H1 (cell line): ENCODE measurements at regions not wholly inside any gene's neighbourhood (a gene's known extent, or its start where the extent isn't known, plus 50 kb on each side); places are given as distances from the start of the nearest gene placed in this dataset.

Experiments
- CTCF ChIA-PET: fragments of 300-600 bp; sonication (Branson Sonifier 250); formaldehyde crosslinking; loops from one replicate; lab custom pipeline; 2021; ENCODE audit not compliant: partially characterized antibody; lab: Charles Lee
- POLR2A ChIA-PET: fragments of 300-600 bp; sonication (Branson Sonifier 250); formaldehyde crosslinking; loops from one replicate; lab custom pipeline; 2021; ENCODE audit warnings: inconsistent platforms; ENCODE audit not compliant: partially characterized antibody; lab: Charles Lee
- DNase-seq, 2 experiments: peaks; one replicate each; pipeline versions ENCODE4 v3.0.0 to v3.0.0-alpha.2; 2010 to 2022; ENCODE audit warnings: low spot score in 2 of 2, low read depth in 1 of 2, mixed read lengths in 1 of 2
- FAIRE-seq: peaks from 2 replicates; lab custom pipeline; 2011; peaks lifted over from hg19 to GRCh38; lab: Jason Lieb, UNC
- H2AFZ ChIP-seq: 2 replicates; pipeline ENCODE4 v1.8.1; 2012; ENCODE audit warnings: low read length, inconsistent platforms
- H2AK5ac ChIP-seq: 2 replicates; pipeline ENCODE4 v1.6.1; 2013; ENCODE audit warnings: low read depth, low read length
- H2BK120ac ChIP-seq: replicated peaks from 2 replicates; pipeline ENCODE3; 2013; ENCODE audit warnings: low read depth, low read length, inconsistent platforms
- H2BK12ac ChIP-seq: 2 replicates; pipeline ENCODE4 v1.6.1; 2013; ENCODE audit warnings: low read depth, low read length
- H2BK15ac ChIP-seq: 2 replicates; pipeline ENCODE4 v1.6.1; 2013; ENCODE audit warnings: low read length
- H2BK20ac ChIP-seq: 2 replicates; pipeline ENCODE4 v1.6.1; 2013; ENCODE audit warnings: low read length
- H2BK5ac ChIP-seq: 2 replicates; pipeline ENCODE4 v1.6.1; 2013; ENCODE audit warnings: low read depth, low read length
- H3K14ac ChIP-seq: 2 replicates; pipeline ENCODE4 v1.6.1; 2013; ENCODE audit warnings: inconsistent platforms; ENCODE audit not compliant: insufficient read length
- H3K18ac ChIP-seq: 2 replicates; pipeline ENCODE4 v1.6.1; 2013; ENCODE audit warnings: low read length; ENCODE audit errors: extremely low read depth
- H3K23ac ChIP-seq: 2 replicates; pipeline ENCODE4 v1.6.1; 2013; ENCODE audit warnings: inconsistent platforms; ENCODE audit not compliant: insufficient read length
- H3K23me2 ChIP-seq: 2 replicates; pipeline ENCODE4 v1.6.1; 2013; ENCODE audit warnings: low read depth, low read length
- H3K27ac ChIP-seq: 2 replicates; pipeline ENCODE4 v1.6.1; 2011; ENCODE audit warnings: low read depth, low read length, inconsistent platforms
- H3K27me3 ChIP-seq, 4 experiments: replicated peaks in 1 of 4; 1 replicate in 1 of 4; 2 replicates in 3 of 4; pipeline versions ENCODE4 v1.6.1 to v1.8.1; 2011 to 2013; ENCODE audit warnings: low read length in 3 of 4, mild to moderate bottlenecking in 3 of 4, inconsistent platforms in 2 of 4, mixed read lengths in 2 of 4, moderate library complexity in 1 of 4; ENCODE audit not compliant: control insufficient read depth in 3 of 4, insufficient read depth in 3 of 4; ENCODE audit errors: extremely low read depth in 1 of 4
- H3K36me3 ChIP-seq, 4 experiments: 2 replicates each; pipeline versions ENCODE4 v1.6.1 to v1.8.1; 2011 to 2013; ENCODE audit warnings: mild to moderate bottlenecking in 4 of 4, low read length in 3 of 4, moderate library complexity in 2 of 4, control low read depth in 1 of 4, inconsistent platforms in 1 of 4; ENCODE audit not compliant: insufficient read depth in 4 of 4, control insufficient read depth in 2 of 4
- H3K4ac ChIP-seq: replicated peaks from 2 replicates; pipeline ENCODE3; 2013; ENCODE audit warnings: low read length, low read depth, mixed read lengths, inconsistent platforms; ENCODE audit not compliant: insufficient read length
- H3K4me1 ChIP-seq, 4 experiments: replicated peaks in 1 of 4; 1 replicate in 1 of 4; 2 replicates in 3 of 4; pipeline versions ENCODE4 v1.6.1 to v1.8.1; 2011 to 2013; ENCODE audit warnings: low read length in 3 of 4, inconsistent platforms in 2 of 4, mixed read lengths in 1 of 4; ENCODE audit not compliant: insufficient read depth in 4 of 4, control insufficient read depth in 3 of 4
- H3K4me2 ChIP-seq, 2 experiments: 2 replicates each; pipeline versions ENCODE4 v1.6.1 to v1.8.1; 2011 to 2013; ENCODE audit warnings: low read depth in 2 of 2, low read length in 2 of 2, control low read depth in 1 of 2, inconsistent platforms in 1 of 2, mild to moderate bottlenecking in 1 of 2; ENCODE audit not compliant: insufficient read depth in 1 of 2
- H3K4me3 ChIP-seq, 4 experiments: fragments of 200-600, 300-600 bp in 1 of 4; sonication (generic), shearing (Covaris generic), sonication (Bioruptor Twin) in 1 of 4; 2 replicates each; pipeline versions ENCODE4 v1.5.1 to v1.8.1; 2011 to 2016; ENCODE audit warnings: low read length in 4 of 4, low read depth in 3 of 4, control low read depth in 2 of 4, inconsistent platforms in 2 of 4, mild to moderate bottlenecking in 2 of 4, mixed read lengths in 1 of 4, moderate library complexity in 1 of 4; ENCODE audit not compliant: insufficient read depth in 2 of 4; ENCODE audit errors: extremely low read depth in 1 of 4
- H3K56ac ChIP-seq: replicated peaks from 2 replicates; pipeline ENCODE3; 2013; ENCODE audit warnings: low read depth, mild to moderate bottlenecking, mixed read lengths, low read length, inconsistent platforms; ENCODE audit not compliant: insufficient read length
- H3K79me1 ChIP-seq: 2 replicates; pipeline ENCODE4 v1.6.1; 2013; ENCODE audit warnings: low read depth, low read length, control low read depth
- H3K79me2 ChIP-seq, 2 experiments: 2 replicates each; pipeline versions ENCODE4 v1.6.1 to v1.8.1; 2012 to 2013; ENCODE audit warnings: low read length in 2 of 2, mild to moderate bottlenecking in 2 of 2, inconsistent platforms in 1 of 2; ENCODE audit not compliant: insufficient read depth in 2 of 2, control insufficient read depth in 1 of 2
- H3K9ac ChIP-seq, 4 experiments: replicated peaks in 1 of 4; 1 replicate in 1 of 4; 2 replicates in 3 of 4; pipeline versions ENCODE4 v1.6.1 to v1.8.1; 2011 to 2013; ENCODE audit warnings: low read depth in 3 of 4, low read length in 3 of 4, control low read depth in 2 of 4, mild to moderate bottlenecking in 2 of 4, moderate library complexity in 2 of 4, inconsistent platforms in 1 of 4; ENCODE audit errors: extremely low read depth in 1 of 4
- H3K9me3 ChIP-seq, 2 experiments: 2 replicates each; pipeline versions ENCODE4 v1.6.1 to v1.8.1; 2012 to 2013; ENCODE audit warnings: mild to moderate bottlenecking in 2 of 2, moderate library complexity in 2 of 2, control low read depth in 1 of 2, inconsistent platforms in 1 of 2, low read depth in 1 of 2, low read length in 1 of 2, mixed read lengths in 1 of 2; ENCODE audit not compliant: insufficient read depth in 2 of 2
- H4K20me1 ChIP-seq, 2 experiments: replicated peaks in 1 of 2; 2 replicates each; pipeline versions ENCODE3 to v1.8.1; 2011 to 2013; ENCODE audit warnings: inconsistent platforms in 2 of 2, low read length in 2 of 2, mild to moderate bottlenecking in 1 of 2; ENCODE audit not compliant: insufficient read depth in 2 of 2, control insufficient read depth in 1 of 2
- H4K5ac ChIP-seq: 2 replicates; pipeline ENCODE4 v1.6.1; 2013; ENCODE audit warnings: low read length, low read depth, mixed read lengths, inconsistent platforms; ENCODE audit not compliant: insufficient read length
- H4K8ac ChIP-seq: 2 replicates; pipeline ENCODE4 v1.8.0; 2013; ENCODE audit warnings: mild to moderate bottlenecking, moderate library complexity, low read length, inconsistent platforms; ENCODE audit not compliant: insufficient read depth; ENCODE audit errors: extremely low read depth
- H4K91ac ChIP-seq: replicated peaks from 2 replicates; pipeline ENCODE3; 2013; ENCODE audit warnings: low read length, mixed read lengths, inconsistent platforms; ENCODE audit not compliant: insufficient read length
- ATF3 ChIP-seq: IDR thresholded peaks from 2 replicates; pipeline ENCODE4 v1.6.1; 2011; ENCODE audit warnings: low read depth, mild to moderate bottlenecking, low read length; ENCODE audit not compliant: insufficient read depth
- BACH1 ChIP-seq: IDR thresholded peaks from 2 replicates; pipeline ENCODE4 v1.6.1; 2012; ENCODE audit warnings: low read length, improper control_type of control experiment
- E2F6 ChIP-seq: IDR thresholded peaks from 2 replicates; pipeline ENCODE4 v1.6.1; 2012; ENCODE audit warnings: inconsistent platforms
- EZH2 ChIP-seq: fragments of 200-600 bp; sonication (generic); IDR thresholded peaks from 2 replicates; pipeline ENCODE4 v1.7.1; 2012; ENCODE audit warnings: low read depth, mild to moderate bottlenecking, moderate library complexity, low read length, inconsistent platforms; ENCODE audit not compliant: severe bottlenecking
- JUND ChIP-seq: IDR thresholded peaks from 2 replicates; pipeline ENCODE4 v1.6.1; 2011; ENCODE audit warnings: mild to moderate bottlenecking, improper control_type of control experiment, low read length
- KDM5A ChIP-seq: fragments of 200-600 bp; IDR thresholded peaks from 2 replicates; pipeline ENCODE4 v1.7.1; 2012; ENCODE audit warnings: mild to moderate bottlenecking, low read length, inconsistent platforms, mixed read lengths
- POLR2A ChIP-seq, 2 experiments: IDR thresholded peaks; 1 replicate in 1 of 2; 2 replicates in 1 of 2; pipeline ENCODE4 v1.6.1; 2011; ENCODE audit warnings: low read depth in 2 of 2, low read length in 2 of 2, mild to moderate bottlenecking in 2 of 2; ENCODE audit errors: control extremely low read depth in 1 of 2
- POLR2AphosphoS5 ChIP-seq: IDR thresholded peaks from 2 replicates; pipeline ENCODE4 v1.6.1; 2011; ENCODE audit warnings: low read depth, low read length
- POU5F1 ChIP-seq: IDR thresholded peaks from 2 replicates; pipeline ENCODE4 v1.6.1; 2011; ENCODE audit warnings: low read depth, mild to moderate bottlenecking, low read length, moderate library complexity
- RXRA ChIP-seq: IDR thresholded peaks from 2 replicates; pipeline ENCODE4 v1.6.1; 2011; ENCODE audit warnings: low read depth, mild to moderate bottlenecking, low read length, moderate library complexity; ENCODE audit not compliant: insufficient read depth
- SIX5 ChIP-seq: IDR thresholded peaks from 2 replicates; pipeline ENCODE4 v1.6.1; 2011; ENCODE audit warnings: mild to moderate bottlenecking, low read depth, low read length
- SP2 ChIP-seq: IDR thresholded peaks from 2 replicates; pipeline ENCODE4 v1.6.1; 2012; ENCODE audit warnings: mild to moderate bottlenecking, low read length, inconsistent platforms
- SP4 ChIP-seq: IDR thresholded peaks from 2 replicates; pipeline ENCODE4 v1.6.1; 2012; ENCODE audit warnings: low read length, inconsistent platforms
- SRF ChIP-seq: IDR thresholded peaks from 2 replicates; pipeline ENCODE4 v1.6.1; 2011; ENCODE audit warnings: mild to moderate bottlenecking, low read depth, low read length, moderate library complexity
- ZNF274 ChIP-seq: IDR thresholded peaks from 2 replicates; pipeline ENCODE4 v1.7.0; 2012; ENCODE audit warnings: low read length, borderline replicate concordance; ENCODE audit errors: extremely low read depth

GRCh38 chr2:52805901-52806410, 961.6 kb upstream of the CHAC2 start:
- ChIA-PET POLR2A (no interaction called here), CTCF (interaction anchor here (0.6 to 1.9 kb wide), 3 partner anchors 103 to 636 kb away, joined by 3 to 7 read pairs (median 3); no protein-coding TSS in a partner anchor)
- FAIRE-seq: no peak
- TF ChIP-seq BACH1: no peak
- no peak for TF ChIP-seq EZH2
- TF ChIP-seq ATF3: no peak
- no peak for TF ChIP-seq POLR2A (IDR thresholded peaks at IDR 0.05; ENCODE audit: control extremely low read depth in 1 of 2, low read depth in 2 of 2, low read length in 2 of 2)
- TF ChIP-seq E2F6: no peak
- no peak for TF ChIP-seq JUND
- no peak for TF ChIP-seq POU5F1
- TF ChIP-seq SP2: no peak
- TF ChIP-seq SRF: no peak
- no peak for TF ChIP-seq SP4
- no peak for TF ChIP-seq SIX5
- no peak for TF ChIP-seq ZNF274
- TF ChIP-seq POLR2AphosphoS5: no peak
- no peak for TF ChIP-seq RXRA
- no peak for TF ChIP-seq KDM5A

More at GRCh38 chr2:52805901-52806410, 961.6 kb upstream of the CHAC2 start:
- H3K79me1 ChIP-seq: no peaks in the 10 kb centered on the region
- H3K9ac ChIP-seq: no peak overlapping the region
- no peaks in the 10 kb centered on the region for H3K4me1 ChIP-seq
- H3K27ac ChIP-seq: no peak overlapping the region
- no peak overlapping the region for H3K18ac ChIP-seq
- H3K23ac ChIP-seq: no peak overlapping the region
- H2BK20ac ChIP-seq: no peak overlapping the region
- H3K4me3 ChIP-seq: no peak overlapping the region
- H2AK5ac ChIP-seq: no peak overlapping the region
- no peak overlapping the region for H2BK15ac ChIP-seq
- no peak overlapping the region for H3K14ac ChIP-seq
- no peaks in the 10 kb centered on the region for H3K9me3 ChIP-seq
- no peak overlapping the region for H4K91ac ChIP-seq
- no peak for DNase-seq
- H3K56ac ChIP-seq: no peak overlapping the region
- H3K4me2 ChIP-seq: no peak overlapping the region
- no peaks in the 10 kb centered on the region for H4K20me1 ChIP-seq
- H3K27me3 ChIP-seq: no peaks in the 10 kb centered on the region
- H2BK5ac ChIP-seq: no peak overlapping the region
- H3K4ac ChIP-seq: no peak overlapping the region
- no peaks in the 10 kb centered on the region for H3K79me2 ChIP-seq
- H3K36me3 ChIP-seq: no peaks in the 10 kb centered on the region
- no peaks in the 10 kb centered on the region for H3K23me2 ChIP-seq
- H2BK12ac ChIP-seq: no peak overlapping the region
- H4K8ac ChIP-seq: no peak overlapping the region
- no peak overlapping the region for H2BK120ac ChIP-seq
- no peak overlapping the region for H2AFZ ChIP-seq
- H4K5ac ChIP-seq: no peak overlapping the region
